DND-41 (cell line): ENCODE measurements at regions not wholly inside any gene's neighbourhood (a gene's known extent, or its start where the extent isn't known, plus 50 kb on each side); places are given as distances from the start of the nearest gene placed in this dataset.

ENCODE experiments used
- ATAC-seq: fragments of 200-7000 bp; cut with Tn5 transposase; 3 replicates; pipeline ENCODE4 v1.9.1; 2021; ENCODE audit warnings: low read depth; ENCODE audit not compliant: insufficient read depth
- DNase-seq: peaks from one replicate; pipeline ENCODE4 v3.0.0-alpha.2; 2020
- H2AFZ ChIP-seq: 2 replicates; pipeline ENCODE4 v1.6.0; 2012; ENCODE audit warnings: low read depth, low read length
- H3K27ac ChIP-seq: 2 replicates; pipeline ENCODE4 v1.5.1; 2012; ENCODE audit warnings: low read length, inconsistent platforms
- H3K27me3 ChIP-seq: fragments of 200-600 bp; sonication (generic); 2 replicates; pipeline ENCODE4 v1.6.0; 2012; ENCODE audit warnings: low read length, mild to moderate bottlenecking, inconsistent platforms; ENCODE audit not compliant: insufficient read depth, poor library complexity
- H3K36me3 ChIP-seq: 2 replicates; pipeline ENCODE4 v1.5.1; 2012; ENCODE audit warnings: low read length, inconsistent platforms; ENCODE audit not compliant: insufficient read depth
- H3K4me1 ChIP-seq: 2 replicates; pipeline ENCODE4 v1.5.1; 2012; ENCODE audit warnings: mild to moderate bottlenecking, low read length; ENCODE audit not compliant: insufficient read depth
- H3K4me2 ChIP-seq: 2 replicates; pipeline ENCODE4 v1.6.0; 2012; ENCODE audit warnings: mild to moderate bottlenecking, moderate library complexity, low read length, inconsistent platforms; ENCODE audit not compliant: insufficient read depth
- H3K4me3 ChIP-seq, 2 experiments: fragments of 200-600 bp in 1 of 2; shearing (Covaris generic) in 1 of 2; 2 replicates each; pipeline ENCODE4 v1.5.1; 2012 to 2016; ENCODE audit warnings: inconsistent platforms in 2 of 2, low read length in 2 of 2, mild to moderate bottlenecking in 2 of 2, low read depth in 1 of 2, moderate library complexity in 1 of 2
- H3K79me2 ChIP-seq: 2 replicates; pipeline ENCODE4 v1.6.0; 2012; ENCODE audit warnings: low read length, inconsistent platforms; ENCODE audit not compliant: insufficient read depth
- H3K9ac ChIP-seq: 2 replicates; pipeline ENCODE4 v1.6.0; 2012; ENCODE audit warnings: low read depth, mild to moderate bottlenecking, inconsistent platforms, low read length, moderate library complexity
- H3K9me3 ChIP-seq: 2 replicates; pipeline ENCODE4 v1.5.1; 2012; ENCODE audit warnings: low read length, moderate library complexity, mild to moderate bottlenecking, inconsistent platforms; ENCODE audit not compliant: insufficient read depth, severe bottlenecking
- H4K20me1 ChIP-seq: 2 replicates; pipeline ENCODE4 v1.6.0; 2012; ENCODE audit warnings: low read length; ENCODE audit not compliant: insufficient read depth
- EZH2 ChIP-seq: IDR thresholded peaks from 3 replicates; pipeline ENCODE4 v1.6.1; 2012; ENCODE audit warnings: borderline replicate concordance, low read depth, mild to moderate bottlenecking, moderate library complexity, low read length, inconsistent platforms; ENCODE audit not compliant: severe bottlenecking
- TF ChIP-seq, protein P1 (sequence below): IDR thresholded peaks from 2 replicates; pipeline ENCODE4 v1.5.1; 2012; ENCODE audit warnings: borderline replicate concordance, low read length, moderate library complexity, mild to moderate bottlenecking; ENCODE audit not compliant: poor library complexity, severe bottlenecking; ENCODE audit errors: extremely low read depth

DNA sequence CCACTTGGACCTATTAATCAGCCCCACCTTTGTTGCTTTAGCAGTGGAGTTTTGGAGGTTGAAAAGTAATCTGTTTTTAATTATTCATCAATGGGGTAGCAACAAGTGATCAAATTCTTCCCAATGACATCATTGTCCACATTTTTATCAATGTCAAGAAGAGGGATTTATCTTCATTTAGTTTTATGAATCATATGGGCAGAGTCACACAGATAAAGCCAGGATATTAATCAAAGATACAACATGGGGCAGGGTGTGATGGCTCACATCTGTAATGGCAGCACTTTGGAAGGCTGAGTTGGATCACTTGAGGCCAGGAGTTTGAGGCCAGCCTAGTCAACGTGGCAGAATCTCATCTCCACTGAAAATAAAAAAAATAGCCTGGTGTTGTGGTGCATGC is 388.4 kb upstream of the POM121L12 start:
- Histone ChIP-seq H4K20me1 (no peaks in the 10 kb centered on the region), H3K9ac (no peak overlapping the region), H3K4me1 (no peaks in the 10 kb centered on the region), H3K27me3 (no peaks in the 10 kb centered on the region), H3K9me3 (no peaks in the 10 kb centered on the region), H3K36me3 (no peaks in the 10 kb centered on the region), H3K4me3 (no peak overlapping the region), H3K79me2 (no peaks in the 10 kb centered on the region), H3K4me2 (no peak overlapping the region), H2AFZ (no peak overlapping the region), H3K27ac (no peak overlapping the region)
- ATAC-seq, result no peak
- no peak for TF ChIP-seq EZH2
- TF ChIP-seq, protein P1, sequence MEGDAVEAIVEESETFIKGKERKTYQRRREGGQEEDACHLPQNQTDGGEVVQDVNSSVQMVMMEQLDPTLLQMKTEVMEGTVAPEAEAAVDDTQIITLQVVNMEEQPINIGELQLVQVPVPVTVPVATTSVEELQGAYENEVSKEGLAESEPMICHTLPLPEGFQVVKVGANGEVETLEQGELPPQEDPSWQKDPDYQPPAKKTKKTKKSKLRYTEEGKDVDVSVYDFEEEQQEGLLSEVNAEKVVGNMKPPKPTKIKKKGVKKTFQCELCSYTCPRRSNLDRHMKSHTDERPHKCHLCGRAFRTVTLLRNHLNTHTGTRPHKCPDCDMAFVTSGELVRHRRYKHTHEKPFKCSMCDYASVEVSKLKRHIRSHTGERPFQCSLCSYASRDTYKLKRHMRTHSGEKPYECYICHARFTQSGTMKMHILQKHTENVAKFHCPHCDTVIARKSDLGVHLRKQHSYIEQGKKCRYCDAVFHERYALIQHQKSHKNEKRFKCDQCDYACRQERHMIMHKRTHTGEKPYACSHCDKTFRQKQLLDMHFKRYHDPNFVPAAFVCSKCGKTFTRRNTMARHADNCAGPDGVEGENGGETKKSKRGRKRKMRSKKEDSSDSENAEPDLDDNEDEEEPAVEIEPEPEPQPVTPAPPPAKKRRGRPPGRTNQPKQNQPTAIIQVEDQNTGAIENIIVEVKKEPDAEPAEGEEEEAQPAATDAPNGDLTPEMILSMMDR, result no peak
- DNase-seq, result no peak

DNA sequence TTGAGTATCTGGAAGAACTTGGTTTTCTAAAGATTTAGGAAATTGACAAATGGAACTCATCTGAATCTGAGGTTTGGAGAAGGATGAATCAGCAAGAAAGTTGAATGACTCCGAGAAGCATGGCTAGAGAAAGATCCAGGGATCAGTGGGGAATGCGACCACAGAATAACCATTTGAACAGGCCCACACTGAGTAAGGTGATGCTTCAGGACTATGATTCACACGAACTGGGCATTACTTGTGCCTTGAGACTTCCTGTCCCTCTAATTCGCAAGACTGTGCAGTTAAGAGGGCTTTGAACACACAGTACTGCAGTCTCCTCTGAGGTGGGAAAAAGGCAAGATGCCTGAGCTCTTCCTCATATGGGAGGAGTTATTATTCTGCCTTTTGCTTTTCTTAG is 395.5 kb upstream of the POM121L12 start:
- Histone ChIP-seq H3K79me2 (no peaks in the 10 kb centered on the region), H3K36me3 (no peaks in the 10 kb centered on the region), H3K9ac (no peak overlapping the region), H2AFZ (no peak overlapping the region), H3K27me3 (no peaks in the 10 kb centered on the region), H3K4me1 (no peaks in the 10 kb centered on the region), H3K27ac (no peak overlapping the region), H3K9me3 (no peaks in the 10 kb centered on the region), H3K4me2 (no peak overlapping the region), H3K4me3 (no peak overlapping the region), H4K20me1 (no peaks in the 10 kb centered on the region)
- ATAC-seq (no peak), DNase-seq (no peak)
- TF ChIP-seq, protein P1, result no peak
- TF ChIP-seq EZH2, result no peak

DNA sequence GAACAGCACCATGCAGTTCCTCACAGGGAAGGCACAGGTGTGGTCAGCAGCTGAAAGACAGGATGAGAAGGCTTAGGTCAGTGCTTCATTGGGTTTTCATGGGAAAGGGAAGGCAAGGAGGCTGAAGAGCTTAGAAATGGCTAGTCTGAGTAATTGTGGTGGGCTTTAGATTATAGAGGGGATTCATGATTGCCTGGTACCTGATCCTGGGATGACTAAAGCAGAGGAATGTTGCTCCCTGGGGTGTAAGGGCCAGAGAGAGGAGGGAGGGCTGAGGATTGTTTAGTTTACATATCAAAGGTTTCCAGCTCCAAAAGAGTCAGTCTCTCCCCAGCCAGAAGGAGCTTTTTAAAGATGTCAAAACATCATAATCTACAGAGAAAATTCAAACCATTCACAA is 396.3 kb upstream of the POM121L12 start:
- Histone ChIP-seq H3K9me3 (no peaks in the 10 kb centered on the region), H3K4me2 (no peak overlapping the region), H3K9ac (no peak overlapping the region), H3K27me3 (no peaks in the 10 kb centered on the region), H3K27ac (no peak overlapping the region), H3K36me3 (no peaks in the 10 kb centered on the region), H3K79me2 (no peaks in the 10 kb centered on the region), H4K20me1 (no peaks in the 10 kb centered on the region), H2AFZ (no peak overlapping the region), H3K4me1 (no peaks in the 10 kb centered on the region), H3K4me3 (no peak overlapping the region)
- no peak for TF ChIP-seq EZH2
- TF ChIP-seq, protein P1, result no peak
- no peak for DNase-seq
- ATAC-seq, result no peak

DNA sequence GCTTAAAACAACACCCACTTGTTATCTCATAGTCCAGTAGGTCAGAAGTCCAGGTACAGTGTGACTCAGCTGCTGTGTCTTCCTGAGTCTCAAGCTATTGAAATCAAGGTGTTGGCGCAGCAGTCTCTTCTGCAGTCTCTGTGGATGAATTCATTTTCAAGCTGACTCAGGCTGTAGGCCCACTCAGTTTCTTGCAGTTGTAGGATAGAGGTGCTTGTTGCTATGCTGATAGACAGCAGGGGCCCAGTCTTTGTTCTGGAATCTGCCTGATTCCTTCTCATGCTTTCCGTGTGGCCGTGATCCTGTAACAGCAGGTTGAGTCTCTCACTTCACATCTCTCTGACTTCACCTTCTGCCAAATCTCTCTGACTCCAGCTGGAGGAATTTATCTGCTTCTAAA is 400.4 kb upstream of the POM121L12 start:
- no peaks in the 10 kb centered on the region for H3K27me3 ChIP-seq
- H2AFZ ChIP-seq, result no peak overlapping the region
- H3K27ac ChIP-seq, result no peak overlapping the region
- DNase-seq (no peak), ATAC-seq (no peak)
- no peak overlapping the region for H3K4me2 ChIP-seq
- H3K4me1 ChIP-seq, result no peaks in the 10 kb centered on the region
- TF ChIP-seq, protein P1, result no peak
- no peak for TF ChIP-seq EZH2
- H3K79me2 ChIP-seq, result no peaks in the 10 kb centered on the region
- no peaks in the 10 kb centered on the region for H3K9me3 ChIP-seq
- H3K9ac ChIP-seq, result no peak overlapping the region
- H3K4me3 ChIP-seq, result no peak overlapping the region
- no peaks in the 10 kb centered on the region for H3K36me3 ChIP-seq
- H4K20me1 ChIP-seq, result no peaks in the 10 kb centered on the region
